HEK293 (cell line): ENCODE measurements at regions not wholly inside any gene's neighbourhood (a gene's known extent, or its start where the extent isn't known, plus 50 kb on each side); places are given as distances from the start of the nearest gene placed in this dataset.

Experiments used
- CTCF ChIP-seq: fragments of 450-650 bp; formaldehyde crosslinking; IDR thresholded peaks from 2 replicates; pipeline ENCODE4 v1.5.1; 2016; ENCODE audit warnings: missing biosample characterization, missing genetic modification characterization
- HOXA7 ChIP-seq: sonication (generic); formaldehyde crosslinking; IDR thresholded peaks from 2 replicates; pipeline ENCODE4 v1.8.1; 2022; ENCODE audit warnings: missing genetic modification reagents, borderline replicate concordance
- TCF7L2 ChIP-seq: IDR thresholded peaks from 2 replicates; pipeline ENCODE4 v1.6.1; 2011; ENCODE audit warnings: low read depth, mild to moderate bottlenecking, inconsistent platforms, low read length, moderate library complexity, borderline replicate concordance
- ZBTB17 ChIP-seq: fragments of 450-650 bp; formaldehyde crosslinking; IDR thresholded peaks from 2 replicates; pipeline ENCODE4 v1.5.1; 2016; ENCODE audit warnings: missing biosample characterization, missing genetic modification characterization
- ZNF138 ChIP-seq: fragments of 450-650 bp; formaldehyde crosslinking; IDR thresholded peaks from 2 replicates; pipeline ENCODE4 v1.5.1; 2016; ENCODE audit warnings: missing biosample characterization, missing genetic modification characterization, borderline replicate concordance
- ZNF184 ChIP-seq: fragments of 450-650 bp; IDR thresholded peaks from 2 replicates; pipeline ENCODE4 v1.5.1; 2018; ENCODE audit warnings: missing biosample characterization, mild to moderate bottlenecking, missing genetic modification characterization
- ZNF514 ChIP-seq: fragments of 450-650 bp; formaldehyde crosslinking; IDR thresholded peaks from 2 replicates; pipeline ENCODE4 v1.5.1; 2016; ENCODE audit warnings: missing biosample characterization, missing genetic modification characterization
- TF ChIP-seq, protein P1 (sequence below): fragments of 450-650 bp; formaldehyde crosslinking; IDR thresholded peaks from 2 replicates; pipeline ENCODE4 v1.5.1; 2016; ENCODE audit warnings: missing biosample characterization, missing genetic modification characterization
- TF ChIP-seq, protein P2 (sequence below): fragments of 450-650 bp; formaldehyde crosslinking; IDR thresholded peaks from 2 replicates; pipeline ENCODE4 v1.5.1; 2017; ENCODE audit warnings: missing biosample characterization, mild to moderate bottlenecking, missing genetic modification characterization, moderate library complexity
- TF ChIP-seq, protein P3 (sequence below): fragments of 450-650 bp; formaldehyde crosslinking; IDR thresholded peaks from 2 replicates; pipeline ENCODE4 v1.5.1; 2016; ENCODE audit warnings: missing biosample characterization, missing genetic modification characterization
- TF ChIP-seq, protein P4 (sequence below): fragments of 450-650 bp; formaldehyde crosslinking; optimal IDR thresholded peaks from 2 replicates; pipeline ENCODE3; 2016; ENCODE audit warnings: missing biosample characterization, mild to moderate bottlenecking, missing genetic modification characterization

GRCh38 chr2:126239320-126239955 lies 416.5 kb upstream of the GYPC start:
- TF ChIP-seq CTCF (no peak), ZNF138 (tag by site-specific recombination) (no peak), TCF7L2 (no peak), ZNF184 (tag by site-specific recombination) (no peak), ZBTB17 (tag by site-specific recombination) (no peak), HOXA7 (no peak), ZNF514 (tag by site-specific recombination) (no peak)
- TF ChIP-seq, protein P1, sequence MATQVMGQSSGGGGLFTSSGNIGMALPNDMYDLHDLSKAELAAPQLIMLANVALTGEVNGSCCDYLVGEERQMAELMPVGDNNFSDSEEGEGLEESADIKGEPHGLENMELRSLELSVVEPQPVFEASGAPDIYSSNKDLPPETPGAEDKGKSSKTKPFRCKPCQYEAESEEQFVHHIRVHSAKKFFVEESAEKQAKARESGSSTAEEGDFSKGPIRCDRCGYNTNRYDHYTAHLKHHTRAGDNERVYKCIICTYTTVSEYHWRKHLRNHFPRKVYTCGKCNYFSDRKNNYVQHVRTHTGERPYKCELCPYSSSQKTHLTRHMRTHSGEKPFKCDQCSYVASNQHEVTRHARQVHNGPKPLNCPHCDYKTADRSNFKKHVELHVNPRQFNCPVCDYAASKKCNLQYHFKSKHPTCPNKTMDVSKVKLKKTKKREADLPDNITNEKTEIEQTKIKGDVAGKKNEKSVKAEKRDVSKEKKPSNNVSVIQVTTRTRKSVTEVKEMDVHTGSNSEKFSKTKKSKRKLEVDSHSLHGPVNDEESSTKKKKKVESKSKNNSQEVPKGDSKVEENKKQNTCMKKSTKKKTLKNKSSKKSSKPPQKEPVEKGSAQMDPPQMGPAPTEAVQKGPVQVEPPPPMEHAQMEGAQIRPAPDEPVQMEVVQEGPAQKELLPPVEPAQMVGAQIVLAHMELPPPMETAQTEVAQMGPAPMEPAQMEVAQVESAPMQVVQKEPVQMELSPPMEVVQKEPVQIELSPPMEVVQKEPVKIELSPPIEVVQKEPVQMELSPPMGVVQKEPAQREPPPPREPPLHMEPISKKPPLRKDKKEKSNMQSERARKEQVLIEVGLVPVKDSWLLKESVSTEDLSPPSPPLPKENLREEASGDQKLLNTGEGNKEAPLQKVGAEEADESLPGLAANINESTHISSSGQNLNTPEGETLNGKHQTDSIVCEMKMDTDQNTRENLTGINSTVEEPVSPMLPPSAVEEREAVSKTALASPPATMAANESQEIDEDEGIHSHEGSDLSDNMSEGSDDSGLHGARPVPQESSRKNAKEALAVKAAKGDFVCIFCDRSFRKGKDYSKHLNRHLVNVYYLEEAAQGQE (tag by site-specific recombination): no peak
- TF ChIP-seq, protein P2, sequence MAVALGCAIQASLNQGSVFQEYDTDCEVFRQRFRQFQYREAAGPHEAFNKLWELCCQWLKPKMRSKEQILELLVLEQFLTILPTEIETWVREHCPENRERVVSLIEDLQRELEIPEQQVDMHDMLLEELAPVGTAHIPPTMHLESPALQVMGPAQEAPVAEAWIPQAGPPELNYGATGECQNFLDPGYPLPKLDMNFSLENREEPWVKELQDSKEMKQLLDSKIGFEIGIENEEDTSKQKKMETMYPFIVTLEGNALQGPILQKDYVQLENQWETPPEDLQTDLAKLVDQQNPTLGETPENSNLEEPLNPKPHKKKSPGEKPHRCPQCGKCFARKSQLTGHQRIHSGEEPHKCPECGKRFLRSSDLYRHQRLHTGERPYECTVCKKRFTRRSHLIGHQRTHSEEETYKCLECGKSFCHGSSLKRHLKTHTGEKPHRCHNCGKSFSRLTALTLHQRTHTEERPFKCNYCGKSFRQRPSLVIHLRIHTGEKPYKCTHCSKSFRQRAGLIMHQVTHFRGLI: no peak
- TF ChIP-seq, protein P3, sequence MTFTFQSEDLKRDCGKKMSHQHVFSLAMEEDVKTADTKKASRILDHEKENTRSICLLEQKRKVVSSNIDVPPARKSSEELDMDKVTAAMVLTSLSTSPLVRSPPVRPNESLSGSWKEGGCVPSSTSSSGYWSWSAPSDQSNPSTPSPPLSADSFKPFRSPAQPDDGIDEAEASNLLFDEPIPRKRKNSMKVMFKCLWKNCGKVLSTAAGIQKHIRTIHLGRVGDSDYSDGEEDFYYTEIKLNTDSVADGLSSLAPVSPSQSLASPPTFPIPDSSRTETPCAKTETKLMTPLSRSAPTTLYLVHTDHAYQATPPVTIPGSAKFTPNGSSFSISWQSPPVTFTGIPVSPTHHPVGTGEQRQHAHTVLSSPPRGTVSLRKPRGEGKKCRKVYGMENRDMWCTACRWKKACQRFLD (tag by site-specific recombination): no peak
- TF ChIP-seq, protein P4, sequence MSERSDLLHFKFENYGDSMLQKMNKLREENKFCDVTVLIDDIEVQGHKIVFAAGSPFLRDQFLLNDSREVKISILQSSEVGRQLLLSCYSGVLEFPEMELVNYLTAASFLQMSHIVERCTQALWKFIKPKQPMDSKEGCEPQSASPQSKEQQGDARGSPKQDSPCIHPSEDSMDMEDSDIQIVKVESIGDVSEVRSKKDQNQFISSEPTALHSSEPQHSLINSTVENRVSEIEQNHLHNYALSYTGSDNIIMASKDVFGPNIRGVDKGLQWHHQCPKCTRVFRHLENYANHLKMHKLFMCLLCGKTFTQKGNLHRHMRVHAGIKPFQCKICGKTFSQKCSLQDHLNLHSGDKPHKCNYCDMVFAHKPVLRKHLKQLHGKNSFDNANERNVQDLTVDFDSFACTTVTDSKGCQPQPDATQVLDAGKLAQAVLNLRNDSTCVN (tag by site-specific recombination): no peak
